Activated naive CD8-positive, alpha-beta T cell treated with anti-CD3 and anti-CD28 coated beads for 36 hours (primary cell): ENCODE measurements at regions not wholly inside any gene's neighbourhood (a gene's known extent, or its start where the extent isn't known, plus 50 kb on each side); places are given as distances from the start of the nearest gene placed in this dataset.

Experiments used
- DNase-seq: peaks from one replicate; pipeline ENCODE4 v3.0.0; 2021
- H3K27ac Mint-ChIP-seq: one replicate; pipeline ENCODE4 v1.8.0; 2022; ENCODE audit warnings: mild to moderate bottlenecking, moderate library complexity, mixed read lengths
- H3K27me3 Mint-ChIP-seq: one replicate; pipeline ENCODE4 v1.8.0; 2022; ENCODE audit warnings: mild to moderate bottlenecking, mixed read lengths
- H3K36me3 Mint-ChIP-seq: one replicate; pipeline ENCODE4 v1.8.0; 2021; ENCODE audit warnings: mild to moderate bottlenecking, mixed read lengths
- H3K4me1 Mint-ChIP-seq: one replicate; pipeline ENCODE4 v1.8.0; 2021; ENCODE audit warnings: mixed read lengths
- H3K4me3 Mint-ChIP-seq: one replicate; pipeline ENCODE4 v1.8.0; 2022; ENCODE audit warnings: mild to moderate bottlenecking, moderate library complexity, mixed read lengths
- H3K9me3 Mint-ChIP-seq: one replicate; pipeline ENCODE4 v1.8.0; 2022; ENCODE audit warnings: mixed read lengths

DNA sequence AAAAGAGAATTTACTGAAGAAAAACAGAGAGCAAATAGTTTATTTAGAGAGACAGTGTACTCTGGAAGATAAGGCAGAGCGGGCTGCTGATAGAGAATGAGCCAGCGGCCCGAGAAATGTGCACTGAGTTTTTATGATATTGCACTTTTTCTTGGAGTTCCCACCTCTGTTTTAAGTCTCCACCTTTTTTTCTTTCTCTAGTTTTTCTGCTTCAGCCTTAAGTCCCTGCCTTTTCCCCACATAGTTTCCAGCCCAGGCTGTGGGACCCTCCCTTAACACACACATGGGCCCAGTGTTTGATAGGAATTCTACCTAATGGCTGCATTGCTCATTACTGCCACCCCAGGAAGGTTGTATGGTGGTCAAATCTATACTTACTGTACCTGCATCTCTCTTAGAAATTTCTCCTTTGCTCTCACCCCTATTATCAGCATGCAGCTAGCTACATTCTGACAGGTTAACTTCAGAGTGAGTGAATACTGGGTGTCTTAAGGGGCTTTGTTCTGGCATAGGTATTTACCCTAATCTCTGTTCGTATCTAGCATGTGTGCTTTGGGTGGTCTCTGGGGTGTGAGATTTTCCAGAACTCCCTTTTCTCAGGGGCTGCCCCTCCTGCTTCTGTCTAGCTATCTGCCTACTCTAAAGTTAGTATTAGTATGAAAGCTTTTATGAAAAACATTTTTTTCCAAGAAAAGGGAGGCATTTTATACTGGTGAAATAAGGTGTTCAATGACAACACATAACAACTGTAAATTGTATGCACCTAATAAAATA lies 127.3 kb upstream of the TOP3B start:
- H3K36me3 Mint-ChIP-seq, result no peaks in the 10 kb centered on the region
- no peak for DNase-seq
- no peaks in the 10 kb centered on the region for H3K9me3 Mint-ChIP-seq
- no peak overlapping the region for H3K27ac Mint-ChIP-seq
- peaks cover 11% of the 10 kb centered on the region for H3K4me1 Mint-ChIP-seq
- no peak overlapping the region for H3K4me3 Mint-ChIP-seq
- peaks cover 6% of the 10 kb centered on the region for H3K27me3 Mint-ChIP-seq

DNA sequence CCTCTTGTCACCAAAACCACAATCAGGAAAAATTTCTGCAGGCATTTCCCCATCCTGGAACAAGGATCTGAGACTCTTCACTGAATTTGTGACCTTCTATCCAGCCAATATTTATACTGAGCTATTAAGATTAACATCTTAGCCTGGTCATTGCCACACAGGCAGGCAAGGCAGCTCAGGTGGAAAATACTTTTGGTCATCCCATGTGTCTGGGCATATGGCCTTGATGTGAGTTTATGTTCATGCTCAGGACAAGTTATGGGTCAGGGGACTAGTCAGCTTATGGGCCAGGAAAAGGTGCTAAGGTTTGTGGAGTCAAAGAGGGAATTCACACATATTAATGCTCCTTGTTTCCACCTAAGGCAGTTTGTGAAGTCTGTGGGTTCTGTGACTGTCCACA lies 124.3 kb upstream of the TOP3B start:
- H3K4me3 Mint-ChIP-seq, result no peak overlapping the region
- no peak overlapping the region for H3K27ac Mint-ChIP-seq
- peaks cover 10% of the 10 kb centered on the region for H3K4me1 Mint-ChIP-seq
- H3K36me3 Mint-ChIP-seq, result no peaks in the 10 kb centered on the region
- H3K9me3 Mint-ChIP-seq, result no peaks in the 10 kb centered on the region
- peaks cover 12% of the 10 kb centered on the region for H3K27me3 Mint-ChIP-seq
- DNase-seq, result no peak

DNA sequence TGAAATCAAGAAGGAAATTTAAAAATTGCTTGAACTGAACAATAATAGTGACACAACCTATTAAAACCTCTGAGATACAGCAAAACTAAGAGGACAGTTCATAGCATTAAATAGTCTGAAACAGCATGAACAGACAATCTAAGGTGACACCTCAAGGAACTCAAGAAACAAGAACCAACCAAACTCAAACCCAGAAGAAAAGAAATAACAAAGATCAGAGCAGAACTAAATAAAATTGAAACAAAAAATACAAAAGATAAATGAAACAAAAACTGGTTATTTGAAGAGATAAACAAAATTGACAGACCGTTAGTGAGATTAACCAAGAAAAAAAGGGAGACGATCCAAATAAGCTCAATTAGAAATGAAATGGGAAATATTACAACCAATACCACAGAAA lies 122.8 kb upstream of the TOP3B start:
- no peak for DNase-seq
- Mint-ChIP-seq H3K4me1 (no peaks in the 10 kb centered on the region), H3K27me3 (peaks cover 12% of the 10 kb centered on the region), H3K36me3 (no peaks in the 10 kb centered on the region), H3K9me3 (no peaks in the 10 kb centered on the region), H3K27ac (no peak overlapping the region), H3K4me3 (no peak overlapping the region)

DNA sequence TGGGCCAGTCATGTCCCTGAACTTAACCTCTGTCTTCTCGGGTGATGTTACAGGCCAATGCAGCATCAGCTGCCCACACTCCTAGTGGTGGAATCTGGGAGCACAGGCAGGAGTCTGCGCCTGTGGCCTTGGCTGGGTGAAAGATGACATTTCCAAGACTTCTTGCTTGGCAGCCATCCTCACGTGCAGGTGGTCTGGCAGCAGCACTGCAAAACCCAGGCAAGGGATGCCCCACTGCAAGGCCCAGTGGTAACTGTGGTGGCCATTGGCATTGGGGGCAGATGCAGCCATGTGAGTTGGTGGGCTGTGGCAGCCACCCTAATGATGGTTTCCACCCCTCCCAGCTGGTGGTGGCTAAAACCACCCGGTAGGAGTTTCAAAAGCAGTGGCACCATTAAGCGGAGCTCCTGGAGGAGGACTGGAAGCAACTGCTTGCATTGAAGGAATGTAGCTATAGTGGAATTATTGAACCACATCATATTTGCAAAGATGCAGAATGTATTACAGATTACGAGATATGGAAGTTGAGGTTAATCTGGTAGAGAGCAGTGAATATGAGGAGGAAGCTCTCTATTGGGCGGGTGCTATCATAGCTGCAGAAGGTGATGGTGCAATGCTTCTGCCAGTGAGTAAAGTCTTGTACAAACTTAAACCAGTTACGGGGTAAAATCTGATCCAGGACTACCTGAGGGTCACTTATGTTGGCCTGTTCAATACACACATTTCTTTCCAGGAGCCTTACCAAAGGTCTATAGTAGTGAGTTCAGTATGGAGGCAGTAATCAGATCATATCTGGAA lies 120.7 kb upstream of the TOP3B start:
- Mint-ChIP-seq H3K27me3 (peaks cover 17% of the 10 kb centered on the region), H3K27ac (no peak overlapping the region)

DNA sequence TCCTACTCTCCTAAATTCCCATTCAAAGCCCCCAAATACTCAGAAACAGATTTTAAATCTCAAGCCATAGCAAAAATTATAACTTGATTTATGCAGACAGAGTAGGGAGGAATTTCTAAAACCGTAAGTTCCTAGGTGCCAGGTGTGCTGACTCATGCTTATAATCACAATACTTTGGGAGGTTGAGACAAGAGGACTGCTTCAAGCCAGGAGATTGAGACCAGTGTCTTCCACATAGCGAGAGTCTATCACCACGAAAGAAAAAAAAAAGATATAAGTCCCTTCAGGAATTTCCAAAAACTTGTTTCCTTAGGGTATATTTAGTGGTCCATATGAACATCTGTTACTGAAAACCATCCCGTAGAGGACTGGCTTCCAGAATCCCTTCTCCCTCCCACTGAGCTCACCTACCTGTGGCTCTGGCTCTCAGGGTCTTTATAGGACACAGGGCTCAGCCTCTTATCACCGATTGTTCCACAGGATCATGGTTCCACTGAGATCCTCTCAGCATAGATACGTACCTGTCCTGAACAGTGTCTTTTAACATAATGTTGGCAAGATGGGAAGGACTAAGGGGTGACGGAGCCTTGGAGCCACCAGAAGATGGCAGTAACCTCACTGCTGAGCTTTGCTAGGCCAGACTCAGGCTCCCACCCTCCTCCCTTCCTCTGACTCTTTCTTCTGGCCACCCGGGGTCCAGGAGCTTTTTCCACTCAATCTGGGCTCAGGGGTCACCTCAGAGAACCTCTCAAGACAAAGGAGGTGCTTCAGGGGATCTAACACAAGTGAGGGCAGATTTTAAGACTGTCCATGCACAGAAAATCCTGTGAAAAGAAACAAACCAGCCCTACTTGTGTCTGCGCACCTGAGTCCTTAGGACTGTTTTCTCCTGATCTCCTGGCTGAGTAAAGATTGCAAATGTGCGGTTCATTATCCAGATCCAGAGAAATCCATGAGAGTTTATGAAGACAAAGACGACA lies 117.5 kb upstream of the TOP3B start:
- Mint-ChIP-seq H3K27me3 (peaks cover 21% of the 10 kb centered on the region), H3K4me1 (no peaks in the 10 kb centered on the region), H3K27ac (no peak overlapping the region), H3K9me3 (no peaks in the 10 kb centered on the region), H3K4me3 (no peak overlapping the region), H3K36me3 (no peaks in the 10 kb centered on the region)
- no peak for DNase-seq

More for the DNA sequence above, 120.7 kb upstream of the TOP3B start:
- no peak overlapping the region for H3K4me3 Mint-ChIP-seq
- peak; percentile 22 for DNase-seq
- H3K9me3 Mint-ChIP-seq, result no peaks in the 10 kb centered on the region
- no peaks in the 10 kb centered on the region for H3K36me3 Mint-ChIP-seq
- no peaks in the 10 kb centered on the region for H3K4me1 Mint-ChIP-seq

DNA sequence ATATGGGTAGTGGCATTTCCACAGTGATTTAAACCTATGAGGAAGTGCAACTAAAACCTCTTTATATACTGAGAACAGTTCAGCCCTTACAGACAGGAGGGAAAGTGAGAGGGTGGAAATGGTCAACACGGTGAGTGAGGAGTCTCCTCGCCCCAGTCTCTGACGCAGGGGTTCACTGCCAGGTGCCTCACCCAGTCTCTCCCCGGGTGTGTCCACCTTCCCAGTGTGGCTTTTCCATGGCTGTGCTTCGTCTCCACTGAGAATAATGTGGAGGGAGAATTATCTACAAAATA lies 116.6 kb upstream of the TOP3B start:
- no peaks in the 10 kb centered on the region for H3K9me3 Mint-ChIP-seq
- no peak overlapping the region for H3K27ac Mint-ChIP-seq
- H3K4me3 Mint-ChIP-seq, result no peak overlapping the region
- no peak for DNase-seq
- peaks cover 27% of the 10 kb centered on the region for H3K27me3 Mint-ChIP-seq
- no peaks in the 10 kb centered on the region for H3K4me1 Mint-ChIP-seq
- H3K36me3 Mint-ChIP-seq, result no peaks in the 10 kb centered on the region

DNA sequence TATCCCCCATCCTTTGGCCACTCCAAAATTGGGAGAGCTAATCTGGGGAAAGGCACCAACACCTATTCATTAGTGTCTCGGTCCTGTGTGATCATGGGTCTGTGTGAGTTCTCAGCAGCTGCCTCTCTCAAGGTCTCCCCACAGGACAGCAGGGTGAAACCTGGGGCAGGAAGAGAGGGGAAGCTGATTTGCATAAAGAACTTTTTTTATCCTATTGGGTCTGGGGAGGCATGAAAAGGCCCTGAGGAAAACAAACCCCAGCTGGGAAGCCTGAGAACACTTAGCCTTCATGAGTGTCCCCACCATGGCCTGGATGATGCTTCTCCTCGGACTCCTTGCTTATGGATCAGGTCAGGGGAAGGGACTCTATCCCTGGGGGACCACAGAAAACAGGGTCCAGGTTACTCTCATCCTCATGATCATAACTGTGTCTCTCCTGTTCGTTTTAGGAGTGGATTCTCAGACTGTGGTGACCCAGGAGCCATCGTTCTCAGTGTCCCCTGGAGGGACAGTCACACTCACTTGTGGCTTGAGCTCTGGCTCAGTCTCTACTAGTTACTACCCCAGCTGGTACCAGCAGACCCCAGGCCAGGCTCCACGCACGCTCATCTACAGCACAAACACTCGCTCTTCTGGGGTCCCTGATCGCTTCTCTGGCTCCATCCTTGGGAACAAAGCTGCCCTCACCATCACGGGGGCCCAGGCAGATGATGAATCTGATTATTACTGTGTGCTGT lies 116.0 kb upstream of the TOP3B start:
- Mint-ChIP-seq H3K9me3 (no peaks in the 10 kb centered on the region), H3K4me3 (no peak overlapping the region), H3K4me1 (no peaks in the 10 kb centered on the region), H3K36me3 (no peaks in the 10 kb centered on the region), H3K27me3 (peaks cover 31% of the 10 kb centered on the region), H3K27ac (peak overlapping the region; percentile 12)
- no peak for DNase-seq

DNA sequence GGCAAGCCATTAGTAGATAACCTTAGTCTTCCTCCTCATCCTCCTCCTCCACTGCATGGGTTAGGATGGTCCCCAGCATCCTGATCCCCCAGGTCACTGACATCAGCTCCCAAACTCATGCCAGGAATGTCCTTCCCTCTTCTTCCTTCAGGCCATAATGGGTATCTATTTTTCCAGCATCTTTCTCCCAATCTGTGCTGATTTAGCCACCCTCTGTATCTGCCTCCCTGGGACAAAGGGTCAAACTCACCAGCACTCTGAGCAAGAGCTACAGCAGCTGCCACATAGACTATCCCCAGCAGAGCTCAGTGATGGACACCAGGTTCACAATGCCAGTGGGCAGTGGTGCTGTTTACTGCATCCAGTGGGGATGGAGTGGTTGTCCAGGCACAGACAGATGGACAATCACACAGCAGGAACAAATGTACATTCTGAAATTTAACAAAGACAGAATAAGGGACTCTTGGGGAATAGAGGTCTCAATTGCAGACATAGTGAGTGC lies 115.2 kb upstream of the TOP3B start:
- Mint-ChIP-seq H3K9me3 (no peaks in the 10 kb centered on the region), H3K4me3 (no peak overlapping the region), H3K4me1 (peaks cover 3% of the 10 kb centered on the region), H3K27ac (no peak overlapping the region), H3K36me3 (no peaks in the 10 kb centered on the region), H3K27me3 (peaks cover 31% of the 10 kb centered on the region)
- no peak for DNase-seq

DNA sequence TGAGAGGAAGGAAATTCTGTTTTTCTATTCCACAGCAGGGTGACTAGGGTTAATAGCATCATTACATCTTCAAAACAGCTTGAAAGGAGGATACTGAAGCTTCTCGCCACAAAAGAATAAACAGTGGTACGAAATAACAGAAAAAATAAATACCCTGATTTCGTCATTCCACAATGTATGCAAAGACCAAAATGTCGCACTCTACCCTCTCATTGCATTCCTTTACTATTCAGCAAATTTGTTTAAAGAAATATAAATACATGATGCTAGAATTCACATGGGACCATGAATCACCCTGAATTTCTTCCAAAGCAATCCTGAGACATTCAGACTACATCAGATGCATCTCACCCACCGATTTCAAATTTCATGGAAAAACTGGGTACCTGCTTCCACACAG lies 112.3 kb upstream of the TOP3B start:
- Mint-ChIP-seq H3K9me3 (no peaks in the 10 kb centered on the region), H3K4me1 (peaks cover 4% of the 10 kb centered on the region), H3K4me3 (no peak overlapping the region), H3K27ac (no peak overlapping the region), H3K27me3 (peaks cover 42% of the 10 kb centered on the region), H3K36me3 (no peaks in the 10 kb centered on the region)
- DNase-seq, result no peak

DNA sequence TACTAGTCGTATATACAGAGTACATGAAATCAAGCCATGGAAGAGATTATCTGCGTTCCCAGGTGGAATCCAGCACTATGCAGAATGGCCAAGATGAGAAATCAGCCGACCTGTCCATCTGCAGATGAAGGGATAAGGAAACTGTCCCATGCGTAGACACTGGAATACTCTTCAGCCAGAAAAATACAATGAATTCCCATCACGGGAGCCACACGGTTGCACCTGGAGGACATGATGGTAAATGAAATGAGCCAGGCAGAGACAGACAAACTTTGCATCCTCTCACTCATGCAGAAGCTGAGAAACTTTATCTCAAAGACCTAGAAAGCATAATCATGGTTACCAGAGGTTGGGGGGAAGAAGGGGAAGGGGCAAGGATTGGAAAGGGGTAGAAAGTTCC lies 111.9 kb upstream of the TOP3B start:
- Mint-ChIP-seq H3K27me3 (peaks cover 42% of the 10 kb centered on the region), H3K9me3 (no peaks in the 10 kb centered on the region), H3K36me3 (no peaks in the 10 kb centered on the region), H3K4me3 (no peak overlapping the region), H3K27ac (no peak overlapping the region), H3K4me1 (peaks cover 4% of the 10 kb centered on the region)
- DNase-seq, result no peak

DNA sequence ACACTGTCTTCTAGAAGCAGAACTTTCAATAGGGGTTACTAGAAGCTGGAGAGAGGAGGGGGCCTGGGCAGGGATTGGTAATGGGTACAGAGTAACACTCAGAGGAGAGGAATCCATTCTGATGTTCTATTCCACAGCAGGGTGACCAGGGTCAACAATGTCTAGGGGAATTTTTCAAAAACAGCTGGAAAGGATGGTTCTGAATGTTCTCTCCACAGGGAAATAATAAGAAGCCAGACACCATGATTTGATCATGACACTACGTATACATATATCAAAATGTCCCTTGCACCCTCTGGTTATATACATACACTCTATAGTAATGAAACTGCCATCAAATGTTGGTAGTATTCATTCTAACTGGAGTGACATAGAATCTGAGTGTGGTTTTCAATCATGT lies 111.2 kb upstream of the TOP3B start:
- no peaks in the 10 kb centered on the region for H3K9me3 Mint-ChIP-seq
- peaks cover 38% of the 10 kb centered on the region for H3K27me3 Mint-ChIP-seq
- H3K4me3 Mint-ChIP-seq, result no peak overlapping the region
- H3K4me1 Mint-ChIP-seq, result peaks cover 4% of the 10 kb centered on the region
- H3K27ac Mint-ChIP-seq, result no peak overlapping the region
- H3K36me3 Mint-ChIP-seq, result no peaks in the 10 kb centered on the region
- DNase-seq, result no peak

DNA sequence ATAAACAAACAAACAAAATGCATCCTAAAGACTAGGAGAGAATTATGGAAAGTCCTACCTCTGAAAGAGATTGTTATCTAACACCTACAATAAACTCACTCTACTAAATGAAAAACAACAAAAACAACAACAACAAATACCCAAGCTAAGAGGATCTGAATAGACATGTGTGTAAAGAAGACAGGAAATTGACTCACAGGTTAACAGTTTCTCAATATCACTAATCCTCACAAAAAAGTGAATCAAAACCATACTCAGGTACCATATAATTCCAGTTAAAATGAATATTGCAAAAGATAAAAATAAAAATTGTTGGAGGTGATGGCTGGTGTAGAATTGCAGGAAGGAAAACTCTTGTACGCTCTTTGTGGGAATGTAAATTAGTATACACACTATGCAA lies 110.4 kb upstream of the TOP3B start:
- Mint-ChIP-seq H3K27ac (no peak overlapping the region), H3K36me3 (no peaks in the 10 kb centered on the region), H3K27me3 (peaks cover 34% of the 10 kb centered on the region), H3K9me3 (no peaks in the 10 kb centered on the region), H3K4me1 (peaks cover 4% of the 10 kb centered on the region), H3K4me3 (no peak overlapping the region)
- DNase-seq, result no peak

DNA sequence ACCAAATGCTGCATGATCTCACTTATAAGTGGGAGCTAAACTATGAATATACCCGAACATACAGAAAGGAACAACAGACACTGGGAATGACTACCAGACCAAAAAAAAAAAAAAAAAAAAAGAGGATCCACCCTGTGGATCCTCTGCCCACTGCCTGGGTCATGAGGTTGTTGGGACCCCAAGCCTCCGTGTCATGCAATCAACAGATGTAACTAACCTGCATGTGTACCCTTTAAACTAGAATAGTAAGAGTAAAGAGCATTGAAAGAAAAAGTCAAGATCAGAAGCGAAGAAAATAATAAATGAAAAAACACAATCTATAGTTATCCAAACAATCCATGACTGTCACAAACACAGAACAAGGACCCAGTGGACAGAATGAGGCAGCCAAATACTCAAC lies 109.5 kb upstream of the TOP3B start:
- H3K36me3 Mint-ChIP-seq, result no peaks in the 10 kb centered on the region
- peaks cover 30% of the 10 kb centered on the region for H3K27me3 Mint-ChIP-seq

DNA sequence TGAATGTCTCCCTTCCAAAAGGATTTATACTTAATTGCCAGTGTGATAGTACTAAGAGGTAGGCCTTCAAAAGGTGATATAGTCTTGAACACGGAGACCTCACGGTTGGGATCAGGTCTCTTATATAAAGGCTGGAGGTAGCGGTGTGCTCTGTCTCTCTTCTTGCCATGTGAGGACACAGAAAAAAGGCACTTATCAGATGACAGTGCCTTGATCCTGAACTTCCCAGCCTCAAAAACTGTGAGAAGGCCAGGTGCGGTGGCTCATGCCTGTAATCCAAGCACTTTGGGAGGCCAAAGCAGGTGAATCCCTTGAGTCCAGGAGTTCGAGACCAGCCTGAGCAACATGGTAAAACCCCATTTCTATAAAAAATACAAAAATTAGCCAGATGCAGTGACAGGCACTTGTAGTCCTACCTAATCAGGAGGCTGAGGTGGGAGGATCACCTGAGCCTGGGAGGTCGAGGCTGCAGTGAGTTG lies 108.9 kb upstream of the TOP3B start:
- Mint-ChIP-seq H3K4me1 (peaks cover 4% of the 10 kb centered on the region), H3K27me3 (peaks cover 26% of the 10 kb centered on the region), H3K4me3 (no peak overlapping the region), H3K27ac (no peak overlapping the region), H3K9me3 (no peaks in the 10 kb centered on the region), H3K36me3 (no peaks in the 10 kb centered on the region)
- no peak for DNase-seq

More for the DNA sequence above, 109.5 kb upstream of the TOP3B start:
- H3K9me3 Mint-ChIP-seq, result no peaks in the 10 kb centered on the region
- H3K4me1 Mint-ChIP-seq, result peaks cover 4% of the 10 kb centered on the region
- H3K27ac Mint-ChIP-seq, result no peak overlapping the region
- no peak overlapping the region for H3K4me3 Mint-ChIP-seq
- no peak for DNase-seq
